LNCAP (cell line): ENCODE measurements at regions not wholly inside any gene's neighbourhood (a gene's known extent, or its start where the extent isn't known, plus 50 kb on each side); places are given as distances from the start of the nearest gene placed in this dataset.

Experiments used
- CTCF ChIP-seq: fragments of 450-650 bp; IDR thresholded peaks from 2 replicates; pipeline ENCODE4 v1.5.1; 2017; ENCODE audit warnings: mild to moderate bottlenecking

GRCh38 chr20:17084909-17085308, 141.9 kb upstream of the PCSK2 start:
- no peak for TF ChIP-seq CTCF

- no peak for TF ChIP-seq CTCF
These were observed 133.1 kb upstream of the PCSK2 start for GRCh38 chr20:17093782-17094181.

GRCh38 chr20:17097603-17098002, 129.2 kb upstream of the PCSK2 start:
- TF ChIP-seq CTCF: no peak

GRCh38 chr20:17100506-17100905, 126.3 kb upstream of the PCSK2 start:
- TF ChIP-seq CTCF: no peak

GRCh38 chr20:17107127-17107526, 119.7 kb upstream of the PCSK2 start:
- no peak for TF ChIP-seq CTCF

GRCh38 chr20:17108896-17109295, 117.9 kb upstream of the PCSK2 start:
- no peak for TF ChIP-seq CTCF

- no peak for TF ChIP-seq CTCF
These were observed 117.5 kb upstream of the PCSK2 start for GRCh38 chr20:17109307-17109706.

- no peak for TF ChIP-seq CTCF
These were observed 98.6 kb upstream of the PCSK2 start for GRCh38 chr20:17128206-17128605.
